ENCODE measurements at regions not wholly inside any gene's neighbourhood (a gene's known extent, or its start where the extent isn't known, plus 50 kb on each side); places are given as distances from the start of the nearest gene placed in this dataset.

DNA sequence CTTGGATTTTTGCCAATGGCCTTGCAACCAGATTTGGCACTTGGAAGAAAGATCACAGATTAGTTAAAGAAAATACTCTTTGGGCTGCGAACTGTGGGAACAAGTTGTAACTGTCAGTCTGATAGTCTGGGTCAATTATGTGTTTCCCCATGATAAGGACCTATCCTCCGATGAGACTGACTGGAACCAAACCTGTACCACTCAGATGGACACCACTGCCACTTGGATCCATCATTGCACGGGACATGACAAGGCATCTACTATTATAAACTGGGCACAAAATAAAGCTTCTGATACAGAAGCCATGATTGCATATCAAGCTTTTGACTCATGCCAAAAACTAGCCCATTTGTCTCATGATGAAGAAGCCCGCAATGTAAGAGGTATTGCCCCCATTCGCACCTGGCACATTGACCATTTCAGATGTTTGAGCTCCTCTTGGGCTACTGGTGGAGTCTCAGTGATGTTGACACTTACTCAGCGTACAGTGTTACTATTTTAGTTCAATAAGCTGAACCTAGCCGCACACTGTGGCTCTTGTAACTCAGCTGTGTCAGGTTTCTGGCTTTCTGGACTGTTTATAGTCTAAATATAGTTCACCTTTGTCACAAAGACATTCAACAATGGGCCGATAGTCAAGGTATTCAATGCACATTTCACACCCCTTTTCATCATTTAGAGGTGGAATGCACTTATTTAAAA lies 179.8 kb upstream of the RBBP8 start:
- no peak for TF ChIP-seq TCF7 (CRISPR knock-in tag; IDR thresholded peaks at IDR 0.05; ENCODE audit: low read depth)
- TF ChIP-seq GABPB1 (CRISPR knock-in tag; IDR thresholded peaks at IDR 0.05), result no peak
- no peak for TF ChIP-seq ZBTB21 (CRISPR knock-in tag; IDR thresholded peaks at IDR 0.05; ENCODE audit: borderline replicate concordance)
- TF ChIP-seq ESRRA (CRISPR knock-in tag; IDR thresholded peaks at IDR 0.05; ENCODE audit: borderline replicate concordance), result no peak
- TF ChIP-seq FOXJ3 (CRISPR knock-in tag; IDR thresholded peaks at IDR 0.05; ENCODE audit: borderline replicate concordance), result no peak
- TF ChIP-seq NFYB (CRISPR knock-in tag; conservative IDR thresholded peaks at IDR 0.05; ENCODE audit: low read depth), result no peak

All from WTC11 (cell line).